IPS-18a (cell line): ENCODE measurements at regions not wholly inside any gene's neighbourhood (a gene's known extent, or its start where the extent isn't known, plus 50 kb on each side); places are given as distances from the start of the nearest gene placed in this dataset.

Experiments used
- H3K27ac ChIP-seq: one replicate; pipeline ENCODE4 v1.5.1; 2013; ENCODE audit warnings: low read length
- H3K27me3 ChIP-seq: one replicate; pipeline ENCODE4 v1.6.1; 2013; ENCODE audit warnings: mild to moderate bottlenecking, low read length; ENCODE audit not compliant: control insufficient read depth, insufficient read depth
- H3K36me3 ChIP-seq: one replicate; pipeline ENCODE4 v1.6.1; 2013; ENCODE audit warnings: low read depth, low read length; ENCODE audit not compliant: control insufficient read depth
- H3K4me1 ChIP-seq: one replicate; pipeline ENCODE4 v1.6.1; 2013; ENCODE audit warnings: low read depth, low read length; ENCODE audit not compliant: control insufficient read depth
- H3K4me3 ChIP-seq: one replicate; pipeline ENCODE4 v1.5.1; 2013; ENCODE audit warnings: low read length
- H3K9ac ChIP-seq: one replicate; pipeline ENCODE4 v1.6.1; 2013; ENCODE audit warnings: mild to moderate bottlenecking, low read length, moderate library complexity
- H3K9me3 ChIP-seq: one replicate; pipeline ENCODE4 v1.6.1; 2013; ENCODE audit warnings: low read depth, low read length; ENCODE audit not compliant: control insufficient read depth

GRCh38 chr1:213324859-213325258 is 273.8 kb downstream of the RPS6KC1 start:
- Histone ChIP-seq H3K4me1 (no peaks in the 10 kb centered on the region), H3K36me3 (no peaks in the 10 kb centered on the region), H3K27ac (no peak overlapping the region), H3K9ac (no peak overlapping the region), H3K27me3 (no peaks in the 10 kb centered on the region), H3K4me3 (no peak overlapping the region), H3K9me3 (no peaks in the 10 kb centered on the region)

GRCh38 chr1:213325482-213325881 is 274.4 kb downstream of the RPS6KC1 start:
- Histone ChIP-seq H3K27ac (no peak overlapping the region), H3K4me3 (no peak overlapping the region), H3K27me3 (no peaks in the 10 kb centered on the region)

GRCh38 chr1:213326281-213327016 is 275.4 kb downstream of the RPS6KC1 start:
- H3K9me3 ChIP-seq = no peaks in the 10 kb centered on the region
- no peak overlapping the region for H3K27ac ChIP-seq
- H3K4me1 ChIP-seq = no peaks in the 10 kb centered on the region
- H3K36me3 ChIP-seq = no peaks in the 10 kb centered on the region
- no peak overlapping the region for H3K9ac ChIP-seq
- H3K27me3 ChIP-seq = no peaks in the 10 kb centered on the region
- no peak overlapping the region for H3K4me3 ChIP-seq

More at GRCh38 chr1:213325482-213325881, 274.4 kb downstream of the RPS6KC1 start:
- H3K9me3 ChIP-seq = no peaks in the 10 kb centered on the region
- H3K9ac ChIP-seq = no peak overlapping the region
- H3K4me1 ChIP-seq = no peaks in the 10 kb centered on the region
- no peaks in the 10 kb centered on the region for H3K36me3 ChIP-seq

GRCh38 chr1:213327017-213327667 is 276.1 kb downstream of the RPS6KC1 start:
- H3K4me1 ChIP-seq = no peaks in the 10 kb centered on the region
- no peak overlapping the region for H3K4me3 ChIP-seq
- H3K27ac ChIP-seq = no peak overlapping the region
- H3K9me3 ChIP-seq = no peaks in the 10 kb centered on the region
- H3K9ac ChIP-seq = no peak overlapping the region
- H3K36me3 ChIP-seq = no peaks in the 10 kb centered on the region
- H3K27me3 ChIP-seq = no peaks in the 10 kb centered on the region

- H3K36me3 ChIP-seq = no peaks in the 10 kb centered on the region
- no peaks in the 10 kb centered on the region for H3K4me1 ChIP-seq
- no peak overlapping the region for H3K27ac ChIP-seq
- H3K27me3 ChIP-seq = no peaks in the 10 kb centered on the region
- H3K9me3 ChIP-seq = no peaks in the 10 kb centered on the region
- no peak overlapping the region for H3K9ac ChIP-seq
- H3K4me3 ChIP-seq = no peak overlapping the region
These were observed 278.5 kb downstream of the RPS6KC1 start for GRCh38 chr1:213329406-213330008.

GRCh38 chr1:213330281-213330680 is 279.2 kb downstream of the RPS6KC1 start:
- no peaks in the 10 kb centered on the region for H3K9me3 ChIP-seq
- no peak overlapping the region for H3K9ac ChIP-seq
- H3K4me1 ChIP-seq = no peaks in the 10 kb centered on the region
- no peaks in the 10 kb centered on the region for H3K36me3 ChIP-seq
- no peak overlapping the region for H3K4me3 ChIP-seq
- no peak overlapping the region for H3K27ac ChIP-seq
- H3K27me3 ChIP-seq = no peaks in the 10 kb centered on the region

GRCh38 chr1:213331631-213332175 is 280.7 kb downstream of the RPS6KC1 start:
- H3K27me3 ChIP-seq = no peaks in the 10 kb centered on the region
- no peaks in the 10 kb centered on the region for H3K9me3 ChIP-seq
- no peaks in the 10 kb centered on the region for H3K36me3 ChIP-seq
- H3K4me3 ChIP-seq = no peak overlapping the region
- no peak overlapping the region for H3K9ac ChIP-seq
- no peaks in the 10 kb centered on the region for H3K4me1 ChIP-seq
- no peak overlapping the region for H3K27ac ChIP-seq

- H3K9me3 ChIP-seq = no peaks in the 10 kb centered on the region
These were observed 281.4 kb downstream of the RPS6KC1 start for GRCh38 chr1:213332491-213332890.

GRCh38 chr1:213333121-213333520 is 282.1 kb downstream of the RPS6KC1 start:
- Histone ChIP-seq H3K27me3 (no peaks in the 10 kb centered on the region), H3K4me3 (no peak overlapping the region), H3K27ac (no peak overlapping the region)

More at GRCh38 chr1:213332491-213332890, 281.4 kb downstream of the RPS6KC1 start:
- Histone ChIP-seq H3K9ac (no peak overlapping the region), H3K4me1 (no peaks in the 10 kb centered on the region), H3K36me3 (no peaks in the 10 kb centered on the region), H3K27ac (no peak overlapping the region), H3K4me3 (no peak overlapping the region), H3K27me3 (no peaks in the 10 kb centered on the region)

GRCh38 chr1:213335084-213335483 is 284.0 kb downstream of the RPS6KC1 start:
- H3K9ac ChIP-seq = no peak overlapping the region
- H3K36me3 ChIP-seq = no peaks in the 10 kb centered on the region
- no peaks in the 10 kb centered on the region for H3K9me3 ChIP-seq
- H3K27ac ChIP-seq = no peak overlapping the region
- no peaks in the 10 kb centered on the region for H3K27me3 ChIP-seq
- no peaks in the 10 kb centered on the region for H3K4me1 ChIP-seq
- H3K4me3 ChIP-seq = no peak overlapping the region

More at GRCh38 chr1:213333121-213333520, 282.1 kb downstream of the RPS6KC1 start:
- Histone ChIP-seq H3K36me3 (no peaks in the 10 kb centered on the region), H3K9me3 (no peaks in the 10 kb centered on the region), H3K4me1 (no peaks in the 10 kb centered on the region), H3K9ac (no peak overlapping the region)

- Histone ChIP-seq H3K4me1 (no peaks in the 10 kb centered on the region), H3K27me3 (no peaks in the 10 kb centered on the region), H3K36me3 (no peaks in the 10 kb centered on the region), H3K4me3 (no peak overlapping the region), H3K27ac (no peak overlapping the region), H3K9me3 (no peaks in the 10 kb centered on the region), H3K9ac (no peak overlapping the region)
These were observed 286.1 kb downstream of the RPS6KC1 start for GRCh38 chr1:213337025-213337678.
